ENCODE measurements at regions not wholly inside any gene's neighbourhood (a gene's known extent, or its start where the extent isn't known, plus 50 kb on each side); places are given as distances from the start of the nearest gene placed in this dataset.

DNA sequence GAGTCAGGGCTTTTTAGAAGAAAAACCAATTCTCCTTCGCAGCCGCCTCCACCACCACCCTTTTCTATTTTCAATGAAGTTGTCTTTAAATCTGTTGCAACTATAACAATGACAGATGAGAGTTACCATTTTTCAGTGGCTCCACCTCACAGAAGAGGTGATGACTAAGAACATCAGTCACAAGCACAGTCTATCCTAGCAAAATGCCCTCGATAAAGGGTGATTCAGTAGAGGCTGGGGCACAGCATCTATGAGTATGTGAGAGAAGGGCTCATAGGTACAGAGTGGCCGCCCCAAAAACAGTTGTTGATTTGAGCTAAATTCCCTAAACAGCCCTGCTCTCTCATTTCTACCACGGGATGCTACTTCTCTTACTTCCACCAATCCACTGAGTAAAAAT, 310.8 kb upstream of the MGAT5 start:
- TF ChIP-seq, protein P1, sequence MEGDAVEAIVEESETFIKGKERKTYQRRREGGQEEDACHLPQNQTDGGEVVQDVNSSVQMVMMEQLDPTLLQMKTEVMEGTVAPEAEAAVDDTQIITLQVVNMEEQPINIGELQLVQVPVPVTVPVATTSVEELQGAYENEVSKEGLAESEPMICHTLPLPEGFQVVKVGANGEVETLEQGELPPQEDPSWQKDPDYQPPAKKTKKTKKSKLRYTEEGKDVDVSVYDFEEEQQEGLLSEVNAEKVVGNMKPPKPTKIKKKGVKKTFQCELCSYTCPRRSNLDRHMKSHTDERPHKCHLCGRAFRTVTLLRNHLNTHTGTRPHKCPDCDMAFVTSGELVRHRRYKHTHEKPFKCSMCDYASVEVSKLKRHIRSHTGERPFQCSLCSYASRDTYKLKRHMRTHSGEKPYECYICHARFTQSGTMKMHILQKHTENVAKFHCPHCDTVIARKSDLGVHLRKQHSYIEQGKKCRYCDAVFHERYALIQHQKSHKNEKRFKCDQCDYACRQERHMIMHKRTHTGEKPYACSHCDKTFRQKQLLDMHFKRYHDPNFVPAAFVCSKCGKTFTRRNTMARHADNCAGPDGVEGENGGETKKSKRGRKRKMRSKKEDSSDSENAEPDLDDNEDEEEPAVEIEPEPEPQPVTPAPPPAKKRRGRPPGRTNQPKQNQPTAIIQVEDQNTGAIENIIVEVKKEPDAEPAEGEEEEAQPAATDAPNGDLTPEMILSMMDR (IDR thresholded peaks at IDR 0.05), result no peak
- TF ChIP-seq EP300 (IDR thresholded peaks at IDR 0.05) (no peak), POLR2AphosphoS5 (IDR thresholded peaks at IDR 0.05) (no peak), POLR2A (IDR thresholded peaks at IDR 0.05) (no peak)

Measured in upper lobe of left lung (tissue), 4 donors.